ENCODE measurements at regions not wholly inside any gene's neighbourhood (a gene's known extent, or its start where the extent isn't known, plus 50 kb on each side); places are given as distances from the start of the nearest gene placed in this dataset.

DNA sequence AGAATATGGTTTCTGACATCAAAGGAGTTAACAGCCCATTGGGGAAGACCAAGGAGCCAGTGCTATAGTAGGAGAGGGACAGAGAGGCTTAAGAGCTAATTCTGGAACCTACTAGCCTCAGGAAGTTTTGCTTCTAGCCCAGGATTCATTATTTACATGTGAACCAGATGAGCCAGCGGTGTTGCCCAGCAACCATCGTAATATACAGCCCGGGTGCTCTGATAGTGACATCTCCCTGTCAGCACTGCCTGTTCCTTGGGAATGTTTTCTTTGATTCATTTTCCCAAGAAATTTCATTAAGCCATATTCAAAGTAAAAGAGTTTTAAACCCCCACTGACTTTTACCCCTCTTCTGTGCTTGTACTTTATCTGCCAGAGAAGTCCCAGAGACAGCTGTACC is 217.4 kb upstream of the ADAMTSL1 start:
- WGBS, 2 donors (ENCODE audit: extremely low coverage in 2 of 2, insufficient read length in 2 of 2, insufficient replicate concordance in 1 of 2), result no CpG with 5 or more reads among the region's 3 CpGs
- no peak overlapping the region for H2BK5ac ChIP-seq (ENCODE audit: low read length)

GRCh38 chr9:18260521-18260920 is 213.4 kb upstream of the ADAMTSL1 start:
- H3K9me3 ChIP-seq (replicated peaks in 1 of 2; ENCODE audit: control insufficient read depth in 2 of 2, insufficient read depth in 1 of 2, low read depth in 1 of 2, low read length in 2 of 2), result no peaks in the 10 kb centered on the region
- H2BK5ac ChIP-seq (ENCODE audit: low read length), result no peak overlapping the region
- H3K4ac ChIP-seq (ENCODE audit: low read length), result no peak overlapping the region
- no peak overlapping the region for H3K4me2 ChIP-seq (ENCODE audit: insufficient read depth, low read length, poor library complexity, severe bottlenecking)
- H3K23ac ChIP-seq (ENCODE audit: low read depth, low read length, poor library complexity), result no peak overlapping the region
- H3K14ac ChIP-seq (ENCODE audit: low read length), result no peak overlapping the region
- H2BK15ac ChIP-seq (ENCODE audit: low read length), result no peak overlapping the region
- no peak overlapping the region for H2BK120ac ChIP-seq (ENCODE audit: low read depth, low read length)
- H3K36me3 ChIP-seq (replicated peaks in 1 of 2; ENCODE audit: control insufficient read depth in 2 of 2, insufficient read depth in 2 of 2, low read length in 2 of 2), result no peaks in the 10 kb centered on the region
- no peak overlapping the region for H3K27ac ChIP-seq (replicated peaks; ENCODE audit: low read length)
- no peak for DNase-seq (ENCODE audit: low spot score)
- H4K8ac ChIP-seq (ENCODE audit: low read depth, low read length), result no peak overlapping the region
- H3K18ac ChIP-seq (ENCODE audit: low read length), result no peak overlapping the region
- H4K91ac ChIP-seq (ENCODE audit: low read depth, low read length, poor library complexity), result no peak overlapping the region
- H3K79me1 ChIP-seq (ENCODE audit: low read depth, low read length), result no peaks in the 10 kb centered on the region
- H3K4me1 ChIP-seq (ENCODE audit: control insufficient read depth in 2 of 2, insufficient read depth in 1 of 2, low read depth in 1 of 2, low read length in 2 of 2), result peaks cover 2 to 3% of the 10 kb centered on the region in 2 donors
- no peak overlapping the region for H2AFZ ChIP-seq (ENCODE audit: low read length)
- no peak overlapping the region for H2BK12ac ChIP-seq (ENCODE audit: low read length)
- H3K4me3 ChIP-seq (ENCODE audit: low read length in 2 of 2), result peak overlapping the region in 1 of 2 donors; percentile 7
- no peak overlapping the region for H2AK5ac ChIP-seq (ENCODE audit: low read depth, low read length)
- no peaks in the 10 kb centered on the region for H3K27me3 ChIP-seq (ENCODE audit: control insufficient read depth in 3 of 3, insufficient read depth in 3 of 3, low read depth in 1 of 3, low read length in 3 of 3)
- WGBS, 2 donors (ENCODE audit: extremely low coverage in 2 of 2, insufficient read length in 2 of 2, insufficient replicate concordance in 1 of 2), result no CpG with 5 or more reads among the region's 5 CpGs
- H3K9ac ChIP-seq (ENCODE audit: low read depth, low read length, poor library complexity), result no peak overlapping the region

More for the DNA sequence above, 217.4 kb upstream of the ADAMTSL1 start:
- Histone ChIP-seq H3K23ac (ENCODE audit: low read depth, low read length, poor library complexity) (no peak overlapping the region), H3K14ac (ENCODE audit: low read length) (no peak overlapping the region), H3K27me3 (ENCODE audit: control insufficient read depth in 3 of 3, insufficient read depth in 3 of 3, low read depth in 1 of 3, low read length in 3 of 3) (no peaks in the 10 kb centered on the region), H3K4me1 (ENCODE audit: control insufficient read depth in 2 of 2, insufficient read depth in 1 of 2, low read depth in 1 of 2, low read length in 2 of 2) (peaks cover 2 to 3% of the 10 kb centered on the region in 2 donors), H3K4ac (ENCODE audit: low read length) (no peak overlapping the region), H2AK5ac (ENCODE audit: low read depth, low read length) (no peak overlapping the region), H3K27ac (replicated peaks; ENCODE audit: low read length) (no peak overlapping the region), H2BK120ac (ENCODE audit: low read depth, low read length) (no peak overlapping the region), H3K79me1 (ENCODE audit: low read depth, low read length) (no peaks in the 10 kb centered on the region), H4K8ac (ENCODE audit: low read depth, low read length) (no peak overlapping the region), H3K36me3 (replicated peaks in 1 of 2; ENCODE audit: control insufficient read depth in 2 of 2, insufficient read depth in 2 of 2, low read length in 2 of 2) (no peaks in the 10 kb centered on the region), H3K9me3 (replicated peaks in 1 of 2; ENCODE audit: control insufficient read depth in 2 of 2, insufficient read depth in 1 of 2, low read depth in 1 of 2, low read length in 2 of 2) (no peaks in the 10 kb centered on the region), H3K4me2 (ENCODE audit: insufficient read depth, low read length, poor library complexity, severe bottlenecking) (no peak overlapping the region), H3K18ac (ENCODE audit: low read length) (no peak overlapping the region), H3K4me3 (ENCODE audit: low read length in 2 of 2) (no peak overlapping the region), H2BK12ac (ENCODE audit: low read length) (no peak overlapping the region), H4K91ac (ENCODE audit: low read depth, low read length, poor library complexity) (no peak overlapping the region), H2AFZ (ENCODE audit: low read length) (no peak overlapping the region), H3K9ac (ENCODE audit: low read depth, low read length, poor library complexity) (no peak overlapping the region), H2BK15ac (ENCODE audit: low read length) (no peak overlapping the region)
- DNase-seq (ENCODE audit: low spot score), result no peak

DNA sequence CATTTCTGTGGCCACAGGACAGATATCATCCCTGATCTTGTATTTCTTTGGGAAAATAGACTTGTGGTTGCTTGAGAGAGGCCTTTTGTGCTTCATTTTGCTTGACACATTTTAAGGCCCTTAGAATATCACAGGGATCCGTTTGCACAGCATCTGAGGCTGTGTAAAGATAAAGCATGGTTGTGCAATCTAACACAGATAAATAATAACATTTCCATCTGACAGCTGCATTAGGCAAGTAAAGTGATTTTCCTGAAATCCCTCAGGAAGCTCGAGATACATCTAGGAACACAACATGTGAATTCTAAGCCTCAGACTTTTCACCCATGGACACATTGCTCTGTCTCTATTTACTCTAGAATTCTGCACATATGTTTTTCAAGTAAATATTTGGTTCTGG is 212.8 kb upstream of the ADAMTSL1 start:
- no peak overlapping the region for H3K18ac ChIP-seq (ENCODE audit: low read length)
- no peak overlapping the region for H2BK120ac ChIP-seq (ENCODE audit: low read depth, low read length)
- H2BK5ac ChIP-seq (ENCODE audit: low read length), result no peak overlapping the region
- H2BK12ac ChIP-seq (ENCODE audit: low read length), result no peak overlapping the region
- DNase-seq (ENCODE audit: low spot score), result no peak
- H3K14ac ChIP-seq (ENCODE audit: low read length), result no peak overlapping the region
- H3K4ac ChIP-seq (ENCODE audit: low read length), result no peak overlapping the region
- no peaks in the 10 kb centered on the region for H3K79me1 ChIP-seq (ENCODE audit: low read depth, low read length)
- H3K23ac ChIP-seq (ENCODE audit: low read depth, low read length, poor library complexity), result no peak overlapping the region
- H4K8ac ChIP-seq (ENCODE audit: low read depth, low read length), result no peak overlapping the region
- no peaks in the 10 kb centered on the region for H3K27me3 ChIP-seq (ENCODE audit: control insufficient read depth in 3 of 3, insufficient read depth in 3 of 3, low read depth in 1 of 3, low read length in 3 of 3)
- peaks cover 2 to 3% of the 10 kb centered on the region in 2 donors for H3K4me1 ChIP-seq (ENCODE audit: control insufficient read depth in 2 of 2, insufficient read depth in 1 of 2, low read depth in 1 of 2, low read length in 2 of 2)
- no peak overlapping the region for H2AK5ac ChIP-seq (ENCODE audit: low read depth, low read length)
- no CpG with 5 or more reads among the region's 2 CpGs for WGBS, 2 donors (ENCODE audit: extremely low coverage in 2 of 2, insufficient read length in 2 of 2, insufficient replicate concordance in 1 of 2)
- H4K91ac ChIP-seq (ENCODE audit: low read depth, low read length, poor library complexity), result no peak overlapping the region
- H3K4me2 ChIP-seq (ENCODE audit: insufficient read depth, low read length, poor library complexity, severe bottlenecking), result no peak overlapping the region
- H3K27ac ChIP-seq (replicated peaks; ENCODE audit: low read length), result no peak overlapping the region
- no peak overlapping the region for H3K4me3 ChIP-seq (ENCODE audit: low read length in 2 of 2)
- no peaks in the 10 kb centered on the region for H3K36me3 ChIP-seq (replicated peaks in 1 of 2; ENCODE audit: control insufficient read depth in 2 of 2, insufficient read depth in 2 of 2, low read length in 2 of 2)
- no peak overlapping the region for H2BK15ac ChIP-seq (ENCODE audit: low read length)
- peak overlapping the region; percentile 34 for H2AFZ ChIP-seq (ENCODE audit: low read length)
- H3K9ac ChIP-seq (ENCODE audit: low read depth, low read length, poor library complexity), result no peak overlapping the region
- no peaks in the 10 kb centered on the region for H3K9me3 ChIP-seq (replicated peaks in 1 of 2; ENCODE audit: control insufficient read depth in 2 of 2, insufficient read depth in 1 of 2, low read depth in 1 of 2, low read length in 2 of 2)

GRCh38 chr9:18263377-18263776 is 210.6 kb upstream of the ADAMTSL1 start:
- no peak overlapping the region for H3K4me2 ChIP-seq (ENCODE audit: insufficient read depth, low read length, poor library complexity, severe bottlenecking)
- H3K27me3 ChIP-seq (ENCODE audit: control insufficient read depth in 3 of 3, insufficient read depth in 3 of 3, low read depth in 1 of 3, low read length in 3 of 3), result no peaks in the 10 kb centered on the region
- H3K36me3 ChIP-seq (replicated peaks in 1 of 2; ENCODE audit: control insufficient read depth in 2 of 2, insufficient read depth in 2 of 2, low read length in 2 of 2), result no peaks in the 10 kb centered on the region
- H3K4me1 ChIP-seq (ENCODE audit: control insufficient read depth in 2 of 2, insufficient read depth in 1 of 2, low read depth in 1 of 2, low read length in 2 of 2), result peaks cover 5 to 10% of the 10 kb centered on the region in 2 donors
- H2AK5ac ChIP-seq (ENCODE audit: low read depth, low read length), result no peak overlapping the region
- H3K9me3 ChIP-seq (replicated peaks in 1 of 2; ENCODE audit: control insufficient read depth in 2 of 2, insufficient read depth in 1 of 2, low read depth in 1 of 2, low read length in 2 of 2), result no peaks in the 10 kb centered on the region
- WGBS, 2 donors (ENCODE audit: extremely low coverage in 2 of 2, insufficient read length in 2 of 2, insufficient replicate concordance in 1 of 2), result no CpG with 5 or more reads among the region's 6 CpGs
- no peak overlapping the region for H2AFZ ChIP-seq (ENCODE audit: low read length)
- H3K4me3 ChIP-seq (ENCODE audit: low read length in 2 of 2), result no peak overlapping the region
- H2BK120ac ChIP-seq (ENCODE audit: low read depth, low read length), result no peak overlapping the region
- no peak overlapping the region for H3K23ac ChIP-seq (ENCODE audit: low read depth, low read length, poor library complexity)
- H3K9ac ChIP-seq (ENCODE audit: low read depth, low read length, poor library complexity), result no peak overlapping the region
- no peak overlapping the region for H3K4ac ChIP-seq (ENCODE audit: low read length)
- H3K27ac ChIP-seq (replicated peaks; ENCODE audit: low read length), result no peak overlapping the region
- no peak overlapping the region for H2BK5ac ChIP-seq (ENCODE audit: low read length)
- no peak overlapping the region for H3K18ac ChIP-seq (ENCODE audit: low read length)
- no peak overlapping the region for H3K14ac ChIP-seq (ENCODE audit: low read length)
- H3K79me1 ChIP-seq (ENCODE audit: low read depth, low read length), result no peaks in the 10 kb centered on the region
- no peak overlapping the region for H2BK12ac ChIP-seq (ENCODE audit: low read length)
- H4K8ac ChIP-seq (ENCODE audit: low read depth, low read length), result no peak overlapping the region
- H4K91ac ChIP-seq (ENCODE audit: low read depth, low read length, poor library complexity), result no peak overlapping the region
- DNase-seq (ENCODE audit: low spot score), result no peak
- no peak overlapping the region for H2BK15ac ChIP-seq (ENCODE audit: low read length)
